ENCODE measurements at regions not wholly inside any gene's neighbourhood (a gene's known extent, or its start where the extent isn't known, plus 50 kb on each side); places are given as distances from the start of the nearest gene placed in this dataset.

DNA sequence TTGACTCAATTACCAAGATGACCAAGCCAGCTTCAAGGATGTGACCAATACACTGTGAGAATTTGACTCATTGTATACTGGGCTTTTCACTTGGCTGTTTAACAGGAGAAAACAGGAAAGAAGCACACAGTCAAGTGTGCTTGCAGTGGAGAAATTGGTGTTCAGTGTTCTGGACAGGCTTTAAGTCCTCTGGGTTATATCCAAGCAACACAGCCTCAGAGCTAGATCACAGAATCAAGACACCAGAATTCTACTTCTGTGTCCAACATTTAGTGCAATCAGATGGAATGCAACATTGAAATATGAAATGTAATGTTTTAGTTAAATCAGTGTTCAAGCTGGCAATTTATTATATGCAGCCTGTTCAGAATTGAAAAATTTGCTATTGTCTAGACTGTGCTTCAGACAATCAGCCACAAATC, 694.4 kb downstream of the LTN1 start:
- ChIA-PET POLR2A (no interaction called here), CTCF (interaction anchor here (0.7 to 1.9 kb wide), 3 partner anchors 13 to 38 kb away, joined by 3 to 6 read pairs (median 4); no protein-coding TSS in a partner anchor)
- H3K79me2 ChIP-seq (ENCODE audit: control insufficient read depth, insufficient read depth, low read length) = no peaks in the 10 kb centered on the region
- TF ChIP-seq POLR2AphosphoS5 (IDR thresholded peaks at IDR 0.05; ENCODE audit: insufficient read depth, low read depth, low read length) = no peak
- TF ChIP-seq FOS (IDR thresholded peaks at IDR 0.05; ENCODE audit: borderline replicate concordance, insufficient read depth, low read length) = peak; percentile 77
- FAIRE-seq = no peak
- H2AFZ ChIP-seq (ENCODE audit: low read depth, low read length) = no peak overlapping the region
- no peaks in the 10 kb centered on the region for H3K9me3 ChIP-seq (replicated peaks; ENCODE audit: control insufficient read depth, insufficient read depth, low read length)
- dilution Hi-C loops (cut with MboI; ENCODE audit: extremely low pct_ligation_motif_present, low sequenced_read_pairs) (no loop called here), intact Hi-C loops (cut with micrococcal nuclease) (no loop called here)
- H3K36me3 ChIP-seq (ENCODE audit: control insufficient read depth in 2 of 2, extremely low read depth in 1 of 2, insufficient read depth in 2 of 2, low read length in 2 of 2) = no peaks in the 10 kb centered on the region
- no peak overlapping the region for H3K9ac ChIP-seq (replicated peaks; ENCODE audit: extremely low read depth, insufficient read depth, low read length)
- no peaks in the 10 kb centered on the region for H3K27me3 ChIP-seq (ENCODE audit: control insufficient read depth in 2 of 2, insufficient read depth in 2 of 2, low read length in 2 of 2)
- DNase-seq (ENCODE audit: low read depth, low spot score) = peak; percentile 34
- H3K4me2 ChIP-seq (ENCODE audit: insufficient read depth, low read length) = no peak overlapping the region
- H3K4me1 ChIP-seq (ENCODE audit: control insufficient read depth, extremely low read depth, insufficient read depth, low read length) = peaks cover 26% of the 10 kb centered on the region
- H3K27ac ChIP-seq (ENCODE audit: insufficient read depth, low read depth, low read length) = no peak overlapping the region
- H4K20me1 ChIP-seq (replicated peaks; ENCODE audit: control insufficient read depth, extremely low read depth, insufficient read depth, low read length) = no peaks in the 10 kb centered on the region
- H3K4me3 ChIP-seq (replicated peaks in 1 of 3; ENCODE audit: insufficient read depth in 1 of 3, low read depth in 1 of 3, low read length in 3 of 3) = no peak overlapping the region
- no TSS peak for BruUV-seq (replicated peaks)
- H3K9me1 ChIP-seq (replicated peaks; ENCODE audit: control insufficient read depth, extremely low read depth, insufficient read depth, low read length) = no peaks in the 10 kb centered on the region

DNA sequence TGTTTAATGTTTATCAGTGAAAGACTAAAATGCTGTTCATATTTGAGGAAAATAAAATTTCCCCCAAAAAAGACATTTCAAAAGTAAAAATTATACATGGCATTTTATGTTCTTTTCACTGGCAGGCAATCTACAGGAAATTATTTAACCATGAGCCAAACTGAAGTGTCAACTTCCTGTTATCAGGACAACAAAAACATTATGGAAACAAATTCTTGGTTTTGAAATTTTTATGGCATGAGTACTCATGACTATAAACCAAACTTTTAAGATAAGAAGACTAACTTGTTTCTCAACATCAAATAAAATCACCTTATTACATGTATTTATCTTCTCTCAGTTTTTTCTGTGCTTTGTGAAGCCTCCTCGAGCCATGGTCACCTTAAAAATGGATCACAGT, 698.6 kb downstream of the LTN1 start:
- DNase-seq (ENCODE audit: low read depth, low spot score) (peak; percentile 57), FAIRE-seq (peak; percentile 50)
- Histone ChIP-seq H4K20me1 (replicated peaks; ENCODE audit: control insufficient read depth, extremely low read depth, insufficient read depth, low read length) (no peaks in the 10 kb centered on the region), H3K9me3 (replicated peaks; ENCODE audit: control insufficient read depth, insufficient read depth, low read length) (no peaks in the 10 kb centered on the region), H3K4me1 (ENCODE audit: control insufficient read depth, extremely low read depth, insufficient read depth, low read length) (peaks cover 34% of the 10 kb centered on the region), H3K79me2 (ENCODE audit: control insufficient read depth, insufficient read depth, low read length) (no peaks in the 10 kb centered on the region), H2AFZ (ENCODE audit: low read depth, low read length) (no peak overlapping the region), H3K4me3 (replicated peaks in 1 of 3; ENCODE audit: insufficient read depth in 1 of 3, low read depth in 1 of 3, low read length in 3 of 3) (no peak overlapping the region), H3K27ac (ENCODE audit: insufficient read depth, low read depth, low read length) (peak overlapping the region; percentile 72), H3K27me3 (ENCODE audit: control insufficient read depth in 2 of 2, insufficient read depth in 2 of 2, low read length in 2 of 2) (no peaks in the 10 kb centered on the region), H3K4me2 (ENCODE audit: insufficient read depth, low read length) (peak overlapping the region; percentile 63), H3K36me3 (ENCODE audit: control insufficient read depth in 2 of 2, extremely low read depth in 1 of 2, insufficient read depth in 2 of 2, low read length in 2 of 2) (no peaks in the 10 kb centered on the region), H3K9me1 (replicated peaks; ENCODE audit: control insufficient read depth, extremely low read depth, insufficient read depth, low read length) (no peaks in the 10 kb centered on the region), H3K9ac (replicated peaks; ENCODE audit: extremely low read depth, insufficient read depth, low read length) (peak overlapping the region; percentile 55)
- TF ChIP-seq FOS (IDR thresholded peaks at IDR 0.05; ENCODE audit: borderline replicate concordance, insufficient read depth, low read length) (peak; percentile 76), JUN (IDR thresholded peaks at IDR 0.05; ENCODE audit: borderline replicate concordance, insufficient read depth, insufficient read length, low read depth) (peak; percentile 71), GATA2 (IDR thresholded peaks at IDR 0.05; ENCODE audit: insufficient read depth, insufficient read length, low read depth, low read length) (peak; percentile 19)
- TF ChIP-seq, protein P1, sequence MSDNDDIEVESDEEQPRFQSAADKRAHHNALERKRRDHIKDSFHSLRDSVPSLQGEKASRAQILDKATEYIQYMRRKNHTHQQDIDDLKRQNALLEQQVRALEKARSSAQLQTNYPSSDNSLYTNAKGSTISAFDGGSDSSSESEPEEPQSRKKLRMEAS (IDR thresholded peaks at IDR 0.05; ENCODE audit: insufficient read depth, insufficient read length) = no peak
- POLR2A ChIA-PET = no interaction called here
- dilution Hi-C loops (cut with MboI; ENCODE audit: extremely low pct_ligation_motif_present, low sequenced_read_pairs) = no loop called here
- CTCF ChIA-PET = no interaction called here
- intact Hi-C loops (cut with micrococcal nuclease) = loop anchor here (1.0 to 2.0 kb wide), 3 partner anchors 11 to 63 kb away; no protein-coding TSS in a partner anchor
- no TSS peak for BruUV-seq (replicated peaks)
